ENCODE measurements at regions not wholly inside any gene's neighbourhood (a gene's known extent, or its start where the extent isn't known, plus 50 kb on each side); places are given as distances from the start of the nearest gene placed in this dataset.

DNA sequence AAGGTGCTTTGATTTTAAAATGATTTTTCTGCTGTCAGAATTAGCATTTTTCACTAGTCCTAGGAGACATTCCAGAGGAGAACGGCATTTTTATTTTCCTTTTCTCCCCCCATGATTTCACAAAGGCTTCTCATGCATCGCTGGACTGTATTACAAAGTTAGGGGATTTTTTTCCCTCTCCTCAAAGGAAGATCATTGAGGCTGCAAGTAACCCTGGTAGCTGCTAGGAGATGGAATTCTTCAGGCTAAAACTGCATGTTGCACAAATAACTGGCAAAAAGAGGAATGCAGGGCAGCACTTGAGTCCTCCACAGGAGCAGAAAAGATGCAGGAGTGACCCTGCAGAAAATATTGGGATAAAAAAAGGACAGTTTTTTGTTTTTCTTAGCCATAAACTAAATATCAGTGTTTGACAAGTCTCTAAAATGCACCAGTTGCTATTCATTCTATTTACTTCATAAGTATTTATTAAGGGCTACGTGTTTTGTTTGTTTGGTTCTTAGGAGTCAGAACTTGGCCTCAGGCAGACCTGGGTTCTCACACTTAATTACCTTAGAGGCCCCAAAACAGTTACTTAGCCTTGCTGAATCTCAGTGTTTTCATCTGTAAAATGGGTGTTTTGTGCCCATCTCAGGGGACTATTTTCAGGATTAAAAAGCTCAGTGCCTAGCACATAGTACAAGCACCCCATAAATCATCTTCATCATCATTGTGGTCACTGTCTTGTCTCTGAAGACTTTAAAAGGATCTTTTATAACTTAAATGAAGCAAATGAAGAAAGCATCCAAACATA, 144.5 kb upstream of the ID4 start:
- no peak for DNase-seq (ENCODE audit: low read depth)
- TF ChIP-seq POLR2A (IDR thresholded peaks at IDR 0.05; ENCODE audit: extremely low read depth, insufficient read length) (no peak), MYC (IDR thresholded peaks at IDR 0.05; ENCODE audit: low read depth, low read length) (no peak)
- TF ChIP-seq, protein P1, sequence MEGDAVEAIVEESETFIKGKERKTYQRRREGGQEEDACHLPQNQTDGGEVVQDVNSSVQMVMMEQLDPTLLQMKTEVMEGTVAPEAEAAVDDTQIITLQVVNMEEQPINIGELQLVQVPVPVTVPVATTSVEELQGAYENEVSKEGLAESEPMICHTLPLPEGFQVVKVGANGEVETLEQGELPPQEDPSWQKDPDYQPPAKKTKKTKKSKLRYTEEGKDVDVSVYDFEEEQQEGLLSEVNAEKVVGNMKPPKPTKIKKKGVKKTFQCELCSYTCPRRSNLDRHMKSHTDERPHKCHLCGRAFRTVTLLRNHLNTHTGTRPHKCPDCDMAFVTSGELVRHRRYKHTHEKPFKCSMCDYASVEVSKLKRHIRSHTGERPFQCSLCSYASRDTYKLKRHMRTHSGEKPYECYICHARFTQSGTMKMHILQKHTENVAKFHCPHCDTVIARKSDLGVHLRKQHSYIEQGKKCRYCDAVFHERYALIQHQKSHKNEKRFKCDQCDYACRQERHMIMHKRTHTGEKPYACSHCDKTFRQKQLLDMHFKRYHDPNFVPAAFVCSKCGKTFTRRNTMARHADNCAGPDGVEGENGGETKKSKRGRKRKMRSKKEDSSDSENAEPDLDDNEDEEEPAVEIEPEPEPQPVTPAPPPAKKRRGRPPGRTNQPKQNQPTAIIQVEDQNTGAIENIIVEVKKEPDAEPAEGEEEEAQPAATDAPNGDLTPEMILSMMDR (IDR thresholded peaks at IDR 0.05; ENCODE audit: low read depth, low read length) = no peak
- TF ChIP-seq, protein P2, sequence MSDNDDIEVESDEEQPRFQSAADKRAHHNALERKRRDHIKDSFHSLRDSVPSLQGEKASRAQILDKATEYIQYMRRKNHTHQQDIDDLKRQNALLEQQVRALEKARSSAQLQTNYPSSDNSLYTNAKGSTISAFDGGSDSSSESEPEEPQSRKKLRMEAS (IDR thresholded peaks at IDR 0.05; ENCODE audit: low read depth, low read length) = no peak
- H3K4me3 ChIP-seq (ENCODE audit: low read depth, low read length) = no peak overlapping the region

DNA sequence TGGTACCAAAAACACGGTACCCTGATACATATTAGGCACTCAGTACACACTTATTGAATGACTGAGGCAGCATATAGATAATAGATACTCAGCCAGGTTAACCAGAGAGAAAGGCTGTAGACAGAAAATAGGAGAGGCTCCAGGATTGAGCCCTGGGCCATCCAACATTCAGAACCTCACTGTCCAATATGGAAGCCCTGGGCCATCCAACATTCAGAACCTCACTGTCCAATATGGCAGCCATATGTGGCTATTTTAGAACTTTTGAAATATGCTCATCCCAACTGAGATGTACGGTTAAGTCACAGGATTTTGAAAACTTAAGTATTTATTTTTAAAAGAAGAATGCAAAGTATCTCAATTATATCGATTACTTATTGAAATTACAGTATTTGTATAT, 142.5 kb upstream of the ID4 start:
- no peak for DNase-seq (ENCODE audit: low read depth)
- TF ChIP-seq, protein P2 (IDR thresholded peaks at IDR 0.05; ENCODE audit: low read depth, low read length) = no peak
- TF ChIP-seq, protein P1 (IDR thresholded peaks at IDR 0.05; ENCODE audit: low read depth, low read length) = no peak
- TF ChIP-seq MYC (IDR thresholded peaks at IDR 0.05; ENCODE audit: low read depth, low read length) (no peak), POLR2A (IDR thresholded peaks at IDR 0.05; ENCODE audit: extremely low read depth, insufficient read length) (no peak)
- H3K4me3 ChIP-seq (ENCODE audit: low read depth, low read length) = no peak overlapping the region

DNA sequence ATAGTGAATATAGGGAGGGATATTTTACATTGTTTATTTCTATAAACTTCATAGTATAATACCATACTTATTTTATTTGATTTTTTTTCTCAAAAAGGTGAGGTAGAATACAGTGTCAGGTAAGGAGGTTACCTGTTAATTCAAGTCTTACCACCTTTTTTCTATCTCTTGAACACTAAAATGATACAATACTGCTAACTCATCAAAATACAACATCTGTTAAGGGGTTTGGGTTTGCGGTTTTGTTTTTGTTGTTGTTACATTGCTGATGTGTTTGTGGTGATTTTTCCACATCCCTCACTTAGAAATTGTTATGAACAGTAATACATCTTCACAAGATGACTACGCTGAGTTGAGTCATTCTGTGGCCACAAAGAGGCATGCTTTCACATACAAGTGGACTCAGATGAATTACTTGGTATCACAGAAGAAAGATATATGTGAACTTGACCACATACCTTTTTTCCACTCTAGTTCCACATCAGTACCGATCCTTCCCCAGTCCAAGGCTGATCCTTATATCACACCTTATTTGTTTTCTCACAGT, 139.4 kb upstream of the ID4 start:
- TF ChIP-seq, protein P2 (IDR thresholded peaks at IDR 0.05; ENCODE audit: low read depth, low read length) = no peak
- DNase-seq (ENCODE audit: low read depth) = peak; percentile 7
- H3K4me3 ChIP-seq (ENCODE audit: low read depth, low read length) = no peak overlapping the region

DNA sequence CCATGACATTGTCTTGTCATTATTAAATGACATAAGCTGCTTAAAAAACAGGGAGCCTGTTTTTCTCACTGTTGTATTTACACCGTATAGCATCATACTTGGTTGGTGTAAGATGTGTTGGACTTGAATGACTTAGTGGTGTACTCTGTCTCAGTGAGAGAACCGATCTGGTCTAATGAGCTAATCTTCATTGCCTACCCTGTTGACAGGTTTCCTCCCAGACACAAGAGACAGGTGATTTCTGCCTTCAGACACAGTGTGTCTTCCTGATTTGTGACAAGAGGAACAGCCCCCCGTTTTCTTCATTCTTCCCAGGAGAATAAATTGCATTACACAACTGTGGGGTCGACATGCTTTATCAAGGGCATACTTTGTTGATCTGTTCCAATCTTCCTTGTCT, 137.2 kb upstream of the ID4 start:
- H3K4me3 ChIP-seq (ENCODE audit: low read depth, low read length) = no peak overlapping the region
- TF ChIP-seq POLR2A (IDR thresholded peaks at IDR 0.05; ENCODE audit: extremely low read depth, insufficient read length) (no peak), MYC (IDR thresholded peaks at IDR 0.05; ENCODE audit: low read depth, low read length) (no peak)
- DNase-seq (ENCODE audit: low read depth) = no peak

DNA sequence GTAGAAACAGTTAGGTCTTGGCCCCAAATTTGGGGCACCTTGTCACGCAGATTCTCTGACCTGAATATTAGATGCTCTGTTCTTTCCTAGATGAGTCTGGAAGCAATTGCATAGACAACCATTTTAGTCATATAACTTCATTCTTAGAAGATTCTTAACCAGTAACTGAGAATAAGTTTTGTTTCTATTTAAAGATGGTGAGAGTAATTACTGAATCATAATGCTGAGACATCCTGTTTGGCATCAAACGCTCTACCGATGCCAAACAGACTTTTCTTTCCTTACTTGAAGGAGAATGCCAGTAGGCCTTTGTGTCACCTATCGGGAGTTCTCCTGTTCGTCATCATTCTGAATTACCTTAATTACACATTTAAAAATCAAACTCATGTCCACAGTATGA, 131.6 kb upstream of the ID4 start:
- DNase-seq (ENCODE audit: low read depth) = no peak
- H3K4me3 ChIP-seq (ENCODE audit: low read depth, low read length) = no peak overlapping the region
- TF ChIP-seq, protein P2 (IDR thresholded peaks at IDR 0.05; ENCODE audit: low read depth, low read length) = no peak

DNA sequence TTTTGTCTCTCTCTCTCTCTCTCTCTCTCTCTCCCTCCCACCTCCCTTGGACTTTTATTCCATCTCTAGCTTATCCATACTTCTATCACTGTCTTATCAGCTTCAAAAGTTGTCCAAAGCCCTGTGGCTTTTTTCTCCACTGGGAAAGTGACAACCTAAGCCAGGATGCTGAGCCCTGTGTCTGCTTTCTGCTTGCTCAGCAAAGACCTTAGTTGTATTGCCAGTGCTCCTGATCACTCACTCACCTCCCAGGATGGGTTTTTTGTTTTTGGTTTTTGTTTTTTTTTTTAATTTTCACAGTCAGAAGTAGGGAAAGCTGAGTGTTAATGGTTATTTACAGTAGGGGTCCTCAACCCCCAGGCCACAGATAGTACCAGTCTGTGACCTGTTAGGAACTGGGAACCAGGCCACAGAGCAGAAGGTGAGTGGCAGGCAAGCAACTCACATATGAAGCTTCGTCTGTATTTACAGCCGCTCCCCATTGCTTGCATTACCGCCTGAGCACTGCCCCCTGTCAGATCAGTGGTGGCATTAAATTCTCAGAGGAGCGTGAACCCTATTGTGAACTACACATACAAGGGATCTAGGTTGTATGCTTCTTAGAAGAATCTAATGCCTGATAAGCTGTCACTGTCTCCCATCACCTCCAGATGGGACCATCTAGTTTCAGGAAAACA, 125.0 kb upstream of the ID4 start:
- H3K4me3 ChIP-seq (ENCODE audit: low read depth, low read length) = no peak overlapping the region

More for the DNA sequence above, 125.0 kb upstream of the ID4 start:
- no peak for TF ChIP-seq MYC (IDR thresholded peaks at IDR 0.05; ENCODE audit: low read depth, low read length)
- TF ChIP-seq POLR2A (IDR thresholded peaks at IDR 0.05; ENCODE audit: extremely low read depth, insufficient read length) = no peak
- TF ChIP-seq, protein P1 (IDR thresholded peaks at IDR 0.05; ENCODE audit: low read depth, low read length) = no peak
- TF ChIP-seq, protein P2 (IDR thresholded peaks at IDR 0.05; ENCODE audit: low read depth, low read length) = no peak
- no peak for DNase-seq (ENCODE audit: low read depth)
